Keratinocyte (primary cell): ENCODE measurements at regions not wholly inside any gene's neighbourhood (a gene's known extent, or its start where the extent isn't known, plus 50 kb on each side); places are given as distances from the start of the nearest gene placed in this dataset.

ENCODE experiments used
- DNase-seq: peaks from one replicate; pipeline ENCODE4 v3.0.0-alpha.2; 2011; ENCODE audit warnings: low read depth, missing footprints, low spot score
- FAIRE-seq: peaks from 2 replicates; lab custom pipeline; 2011; peaks lifted over from hg19 to GRCh38; lab: Jason Lieb, UNC
- H2AFZ ChIP-seq: 2 replicates; pipeline ENCODE4 v1.6.0; 2012; ENCODE audit warnings: low read length, control low read depth, inconsistent platforms; ENCODE audit not compliant: control insufficient read depth
- H3K27ac ChIP-seq: 2 replicates; pipeline ENCODE4 v1.5.1; 2011; ENCODE audit warnings: low read length; ENCODE audit not compliant: control insufficient read depth, insufficient read depth
- H3K27me3 ChIP-seq: 3 replicates; pipeline ENCODE4 v1.6.0; 2011; ENCODE audit warnings: low read length; ENCODE audit not compliant: control insufficient read depth, insufficient read depth; ENCODE audit errors: extremely low read depth
- H3K36me3 ChIP-seq, 2 experiments: 2 replicates in 1 of 2; 3 replicates in 1 of 2; pipeline ENCODE4 v1.5.1; 2011; ENCODE audit warnings: low read length in 2 of 2, mild to moderate bottlenecking in 1 of 2; ENCODE audit not compliant: control insufficient read depth in 2 of 2, insufficient read depth in 2 of 2; ENCODE audit errors: extremely low read depth in 1 of 2
- H3K4me1 ChIP-seq: 3 replicates; pipeline ENCODE4 v1.5.1; 2011; ENCODE audit warnings: low read length; ENCODE audit not compliant: control insufficient read depth, insufficient read depth; ENCODE audit errors: extremely low read depth
- H3K4me2 ChIP-seq: 3 replicates; pipeline ENCODE4 v1.6.0; 2011; ENCODE audit warnings: low read depth, low read length; ENCODE audit not compliant: control insufficient read depth, insufficient read depth; ENCODE audit errors: extremely low read depth
- H3K4me3 ChIP-seq, 3 experiments: fragments of 200-600 bp in 1 of 3; sonication (generic) in 1 of 3; 2 replicates in 2 of 3; 3 replicates in 1 of 3; pipeline ENCODE4 v1.5.1; 2011 to 2016; ENCODE audit warnings: low read length in 3 of 3, mild to moderate bottlenecking in 3 of 3, control low read depth in 2 of 3, inconsistent platforms in 1 of 3, low read depth in 1 of 3, mixed read lengths in 1 of 3, mixed run types in 1 of 3, moderate library complexity in 1 of 3; ENCODE audit not compliant: control insufficient read depth in 2 of 3, insufficient read depth in 2 of 3; ENCODE audit errors: extremely low read depth in 1 of 3
- H3K79me2 ChIP-seq: 2 replicates; pipeline ENCODE4 v1.6.0; 2012; ENCODE audit warnings: low read length; ENCODE audit not compliant: control insufficient read depth, insufficient read depth
- H3K9ac ChIP-seq: 3 replicates; pipeline ENCODE4 v1.6.0; 2011; ENCODE audit warnings: low read length; ENCODE audit not compliant: control insufficient read depth, insufficient read depth; ENCODE audit errors: extremely low read depth
- H3K9me1 ChIP-seq: 3 replicates; pipeline ENCODE4 v1.6.0; 2011; ENCODE audit warnings: low read length; ENCODE audit not compliant: control insufficient read depth, insufficient read depth; ENCODE audit errors: extremely low read depth
- H3K9me3 ChIP-seq: 2 replicates; pipeline ENCODE4 v1.5.1; 2012; ENCODE audit warnings: low read depth, low read length; ENCODE audit not compliant: control insufficient read depth
- H4K20me1 ChIP-seq: 3 replicates; pipeline ENCODE4 v1.6.0; 2011; ENCODE audit warnings: low read length; ENCODE audit not compliant: control insufficient read depth, insufficient read depth; ENCODE audit errors: extremely low read depth
- EZH2 ChIP-seq: IDR thresholded peaks from one replicate; pipeline ENCODE4 v1.6.1; 2012; ENCODE audit warnings: inconsistent platforms, mild to moderate bottlenecking, low read length, moderate library complexity
- dilution Hi-C: fragments of 300-500 bp; cut with MboI; formaldehyde crosslinking; loops from one replicate; pipeline ENCODE4 v1.7.0; 2020; ENCODE audit warnings: low sequenced_read_pairs; ENCODE audit not compliant: extremely low pct_ligation_motif_present
- TF ChIP-seq, protein P1 (sequence below), 3 experiments: IDR thresholded peaks in 1 of 3; conservative IDR thresholded peaks in 1 of 3; optimal IDR thresholded peaks in 1 of 3; 2 replicates in 2 of 3; 3 replicates in 1 of 3; pipeline versions ENCODE3 to v1.5.1; 2011; ENCODE audit warnings: low read length in 3 of 3, mild to moderate bottlenecking in 3 of 3, moderate library complexity in 2 of 3, control low read depth in 1 of 3, inconsistent platforms in 1 of 3; ENCODE audit not compliant: insufficient read depth in 2 of 3; ENCODE audit errors: extremely low read depth in 1 of 3

DNA sequence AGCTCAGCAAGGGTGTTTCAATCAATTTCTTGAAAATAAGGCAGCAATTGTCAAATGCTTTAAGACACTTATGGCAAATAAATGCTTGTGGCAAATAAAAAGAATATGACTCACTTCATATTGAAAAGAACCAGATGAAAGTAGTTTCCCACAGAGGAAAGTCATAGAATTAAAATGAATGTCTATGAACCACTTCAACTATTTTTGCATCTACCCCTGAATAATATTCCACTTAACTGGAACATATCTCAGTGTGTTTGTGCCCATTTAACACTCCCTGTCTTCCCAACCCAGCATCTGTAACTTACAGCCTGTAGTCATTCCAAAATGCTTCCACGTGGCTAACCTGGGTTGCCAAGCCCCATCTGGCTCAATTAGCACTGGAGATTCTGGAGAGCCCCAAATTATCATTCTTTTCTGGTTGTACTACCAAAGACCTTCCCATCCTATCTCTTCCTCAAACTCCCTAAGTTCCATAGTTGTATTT, 84.7 kb downstream of the FEM1C start:
- Histone ChIP-seq H4K20me1 (no peaks in the 10 kb centered on the region), H2AFZ (no peak overlapping the region), H3K4me3 (peak overlapping the region in 2 of 3 experiments; percentile 23 to 33), H3K79me2 (no peaks in the 10 kb centered on the region), H3K27me3 (no peaks in the 10 kb centered on the region), H3K9me3 (no peaks in the 10 kb centered on the region), H3K4me2 (peak overlapping the region; percentile 64), H3K27ac (peak overlapping the region; percentile 91), H3K9me1 (no peaks in the 10 kb centered on the region), H3K9ac (peak overlapping the region; percentile 61), H3K36me3 (no peaks in the 10 kb centered on the region), H3K4me1 (peaks cover 31% of the 10 kb centered on the region)
- FAIRE-seq (peak; percentile 48), DNase-seq (no peak)
- no peak for TF ChIP-seq EZH2
- TF ChIP-seq, protein P1, sequence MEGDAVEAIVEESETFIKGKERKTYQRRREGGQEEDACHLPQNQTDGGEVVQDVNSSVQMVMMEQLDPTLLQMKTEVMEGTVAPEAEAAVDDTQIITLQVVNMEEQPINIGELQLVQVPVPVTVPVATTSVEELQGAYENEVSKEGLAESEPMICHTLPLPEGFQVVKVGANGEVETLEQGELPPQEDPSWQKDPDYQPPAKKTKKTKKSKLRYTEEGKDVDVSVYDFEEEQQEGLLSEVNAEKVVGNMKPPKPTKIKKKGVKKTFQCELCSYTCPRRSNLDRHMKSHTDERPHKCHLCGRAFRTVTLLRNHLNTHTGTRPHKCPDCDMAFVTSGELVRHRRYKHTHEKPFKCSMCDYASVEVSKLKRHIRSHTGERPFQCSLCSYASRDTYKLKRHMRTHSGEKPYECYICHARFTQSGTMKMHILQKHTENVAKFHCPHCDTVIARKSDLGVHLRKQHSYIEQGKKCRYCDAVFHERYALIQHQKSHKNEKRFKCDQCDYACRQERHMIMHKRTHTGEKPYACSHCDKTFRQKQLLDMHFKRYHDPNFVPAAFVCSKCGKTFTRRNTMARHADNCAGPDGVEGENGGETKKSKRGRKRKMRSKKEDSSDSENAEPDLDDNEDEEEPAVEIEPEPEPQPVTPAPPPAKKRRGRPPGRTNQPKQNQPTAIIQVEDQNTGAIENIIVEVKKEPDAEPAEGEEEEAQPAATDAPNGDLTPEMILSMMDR (optimal IDR thresholded peaks at IDR 0.05 in 1 of 3, IDR thresholded peaks at IDR 0.05 in 1 of 3, conservative IDR thresholded peaks at IDR 0.05 in 1 of 3; ENCODE audit: extremely low read depth in 1 of 3, insufficient read depth in 2 of 3, low read length in 3 of 3) = no peak
- dilution Hi-C loops = no loop called here

DNA sequence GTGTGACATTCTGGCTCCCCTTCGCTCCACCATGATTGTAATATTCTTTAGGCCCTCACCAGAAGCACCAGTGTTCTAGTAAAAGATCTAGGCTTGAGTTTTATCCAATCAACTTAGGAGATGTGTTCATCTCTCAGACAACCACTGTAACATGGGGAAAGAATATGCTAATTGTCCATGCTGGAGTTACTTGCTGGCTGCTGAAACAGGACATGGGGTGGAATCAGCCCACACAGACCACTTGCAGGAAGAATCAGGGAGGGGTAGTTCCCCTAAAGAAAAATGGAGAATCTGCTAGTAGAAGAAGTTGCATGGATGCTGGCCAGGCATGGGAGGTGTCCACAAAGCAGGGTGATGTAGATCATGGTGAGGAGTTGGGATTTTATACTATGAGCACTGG, 86.2 kb downstream of the FEM1C start:
- Histone ChIP-seq H3K9me1 (no peaks in the 10 kb centered on the region), H3K27me3 (no peaks in the 10 kb centered on the region), H3K4me3 (no peak overlapping the region), H3K4me1 (peaks cover 31% of the 10 kb centered on the region), H3K27ac (no peak overlapping the region), H3K9me3 (no peaks in the 10 kb centered on the region), H3K9ac (no peak overlapping the region), H4K20me1 (no peaks in the 10 kb centered on the region), H3K79me2 (no peaks in the 10 kb centered on the region), H3K36me3 (no peaks in the 10 kb centered on the region), H3K4me2 (no peak overlapping the region), H2AFZ (no peak overlapping the region)
- dilution Hi-C loops = no loop called here
- FAIRE-seq (no peak), DNase-seq (no peak)
- no peak for TF ChIP-seq EZH2
- TF ChIP-seq, protein P1 (optimal IDR thresholded peaks at IDR 0.05 in 1 of 3, IDR thresholded peaks at IDR 0.05 in 1 of 3, conservative IDR thresholded peaks at IDR 0.05 in 1 of 3; ENCODE audit: extremely low read depth in 1 of 3, insufficient read depth in 2 of 3, low read length in 3 of 3) = no peak
